LNCAP (cell line): ENCODE measurements at regions not wholly inside any gene's neighbourhood (a gene's known extent, or its start where the extent isn't known, plus 50 kb on each side); places are given as distances from the start of the nearest gene placed in this dataset.

Experiments used
- CTCF ChIP-seq: fragments of 450-650 bp; IDR thresholded peaks from 2 replicates; pipeline ENCODE4 v1.5.1; 2017; ENCODE audit warnings: mild to moderate bottlenecking

- TF ChIP-seq CTCF = no peak
These were observed 191.3 kb upstream of the PFKP start for GRCh38 chr10:2876032-2876431.

GRCh38 chr10:2874963-2875362 lies 192.4 kb upstream of the PFKP start:
- no peak for TF ChIP-seq CTCF

- TF ChIP-seq CTCF = no peak
These were observed 193.6 kb upstream of the PFKP start for GRCh38 chr10:2873769-2874168.

GRCh38 chr10:2871673-2872219 lies 195.6 kb upstream of the PFKP start:
- no peak for TF ChIP-seq CTCF

- TF ChIP-seq CTCF = no peak
These were observed 196.7 kb upstream of the PFKP start for GRCh38 chr10:2870654-2871053.

GRCh38 chr10:2867788-2868299 lies 199.5 kb upstream of the PFKP start:
- TF ChIP-seq CTCF = no peak

GRCh38 chr10:2866569-2866968 lies 200.8 kb upstream of the PFKP start:
- TF ChIP-seq CTCF = no peak

- TF ChIP-seq CTCF = no peak
These were observed 205.6 kb upstream of the PFKP start for GRCh38 chr10:2861632-2862210.
